ENCODE measurements at regions not wholly inside any gene's neighbourhood (a gene's known extent, or its start where the extent isn't known, plus 50 kb on each side); places are given as distances from the start of the nearest gene placed in this dataset.

DNA sequence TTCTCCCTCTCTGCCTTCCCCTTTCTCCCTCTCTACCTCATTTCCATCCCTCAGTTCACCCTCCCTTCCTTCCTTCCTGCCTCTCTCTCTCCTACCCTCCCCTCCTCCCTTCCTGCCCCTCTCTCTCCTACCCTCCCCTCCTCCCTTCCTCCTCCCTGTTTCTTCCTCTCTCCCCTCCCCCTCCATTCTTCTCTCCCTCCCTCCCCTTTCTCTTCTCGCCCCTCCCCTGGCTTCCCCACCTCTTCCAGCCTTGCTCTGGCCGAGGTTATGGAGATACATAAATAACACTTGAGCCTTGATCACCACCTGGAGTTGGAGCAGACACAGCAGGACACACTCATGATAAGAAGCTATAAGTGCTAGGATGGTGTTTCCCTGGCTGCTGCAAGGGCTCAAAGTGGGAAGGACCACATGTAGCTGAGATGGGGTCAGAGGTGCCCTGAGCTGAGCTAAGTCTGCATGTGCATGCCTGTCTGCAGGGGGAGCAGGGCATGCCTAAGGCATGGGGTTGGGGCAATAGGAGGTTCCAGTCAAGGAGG lies 326.1 kb upstream of the HS6ST1 start:
- TF ChIP-seq, protein P1, sequence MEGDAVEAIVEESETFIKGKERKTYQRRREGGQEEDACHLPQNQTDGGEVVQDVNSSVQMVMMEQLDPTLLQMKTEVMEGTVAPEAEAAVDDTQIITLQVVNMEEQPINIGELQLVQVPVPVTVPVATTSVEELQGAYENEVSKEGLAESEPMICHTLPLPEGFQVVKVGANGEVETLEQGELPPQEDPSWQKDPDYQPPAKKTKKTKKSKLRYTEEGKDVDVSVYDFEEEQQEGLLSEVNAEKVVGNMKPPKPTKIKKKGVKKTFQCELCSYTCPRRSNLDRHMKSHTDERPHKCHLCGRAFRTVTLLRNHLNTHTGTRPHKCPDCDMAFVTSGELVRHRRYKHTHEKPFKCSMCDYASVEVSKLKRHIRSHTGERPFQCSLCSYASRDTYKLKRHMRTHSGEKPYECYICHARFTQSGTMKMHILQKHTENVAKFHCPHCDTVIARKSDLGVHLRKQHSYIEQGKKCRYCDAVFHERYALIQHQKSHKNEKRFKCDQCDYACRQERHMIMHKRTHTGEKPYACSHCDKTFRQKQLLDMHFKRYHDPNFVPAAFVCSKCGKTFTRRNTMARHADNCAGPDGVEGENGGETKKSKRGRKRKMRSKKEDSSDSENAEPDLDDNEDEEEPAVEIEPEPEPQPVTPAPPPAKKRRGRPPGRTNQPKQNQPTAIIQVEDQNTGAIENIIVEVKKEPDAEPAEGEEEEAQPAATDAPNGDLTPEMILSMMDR (IDR thresholded peaks at IDR 0.05), result no peak
- no peak for TF ChIP-seq POLR2A (IDR thresholded peaks at IDR 0.05)

Measured in ovary (tissue), 3 donors.